ENCODE measurements at regions not wholly inside any gene's neighbourhood (a gene's known extent, or its start where the extent isn't known, plus 50 kb on each side); places are given as distances from the start of the nearest gene placed in this dataset.

DNA sequence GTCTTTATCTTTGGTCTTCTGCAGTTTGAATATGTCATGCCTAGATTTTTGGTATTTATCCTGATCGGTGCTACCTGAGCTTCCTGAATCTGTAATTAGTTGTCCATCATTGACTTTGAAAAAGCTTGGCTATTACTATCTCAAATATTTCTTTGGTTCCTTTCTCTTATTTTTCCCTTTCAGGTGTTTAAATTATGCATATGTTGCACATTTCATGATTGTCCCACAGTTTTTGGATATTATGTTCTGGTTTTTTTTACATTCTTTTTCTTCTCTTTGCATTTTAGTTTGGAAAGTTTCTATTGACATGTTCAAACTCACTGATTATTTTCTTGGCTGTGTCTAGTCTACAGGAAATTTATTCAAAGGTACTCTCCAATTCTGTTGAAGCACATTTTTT, 840.3 kb upstream of the LRRC4C start:
- H3K27me3 ChIP-seq (ENCODE audit: insufficient read depth, insufficient read length): no peaks in the 10 kb centered on the region
- no peak for TF ChIP-seq ZNF274 (IDR thresholded peaks at IDR 0.05; ENCODE audit: low read depth, low read length)
- TF ChIP-seq YY1 (IDR thresholded peaks at IDR 0.05; ENCODE audit: insufficient read depth, insufficient read length): no peak
- no peak for TF ChIP-seq SUZ12 (IDR thresholded peaks at IDR 0.05; ENCODE audit: extremely low read depth, insufficient read depth, insufficient read length)
- H3K36me3 ChIP-seq (ENCODE audit: insufficient read depth, insufficient read length, low read length): no peaks in the 10 kb centered on the region

DNA sequence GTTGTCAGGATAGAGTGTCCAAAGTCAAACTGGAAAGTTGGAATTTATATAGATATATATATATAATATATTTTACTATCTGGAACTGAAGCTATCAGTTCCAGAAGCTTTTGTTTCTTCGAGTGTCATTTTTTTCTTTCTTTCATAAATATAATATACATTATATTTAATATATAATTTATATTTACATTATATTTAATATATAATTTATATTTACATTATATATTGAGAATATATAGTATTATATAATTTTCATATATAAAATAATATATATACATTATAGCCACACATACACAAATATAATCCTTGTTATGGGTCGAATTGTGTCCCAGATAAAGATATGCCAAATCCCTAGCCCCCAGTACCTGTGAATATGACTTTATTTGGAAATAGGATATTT, 842.3 kb upstream of the LRRC4C start:
- H3K4me3 ChIP-seq (ENCODE audit: insufficient read length, low read depth): no peak overlapping the region
- no peaks in the 10 kb centered on the region for H3K4me1 ChIP-seq (ENCODE audit: insufficient read depth, insufficient read length)
- H3K27me3 ChIP-seq (ENCODE audit: insufficient read depth, insufficient read length): no peaks in the 10 kb centered on the region
- no peak overlapping the region for H3K9ac ChIP-seq (ENCODE audit: insufficient read length, low read depth)
- DNase-seq (ENCODE audit: low read depth, low spot score): no peak
- no peak for TF ChIP-seq YY1 (IDR thresholded peaks at IDR 0.05; ENCODE audit: insufficient read depth, insufficient read length)
- TF ChIP-seq SUZ12 (IDR thresholded peaks at IDR 0.05; ENCODE audit: extremely low read depth, insufficient read depth, insufficient read length): no peak
- no peak for TF ChIP-seq ZNF274 (IDR thresholded peaks at IDR 0.05; ENCODE audit: low read depth, low read length)
- no peaks in the 10 kb centered on the region for H3K36me3 ChIP-seq (ENCODE audit: insufficient read depth, insufficient read length, low read length)
- no peaks in the 10 kb centered on the region for H3K9me3 ChIP-seq (ENCODE audit: insufficient read depth, low read length)

More for the DNA sequence above, 840.3 kb upstream of the LRRC4C start:
- DNase-seq (ENCODE audit: low read depth, low spot score): no peak
- no peak overlapping the region for H3K9ac ChIP-seq (ENCODE audit: insufficient read length, low read depth)
- H3K4me1 ChIP-seq (ENCODE audit: insufficient read depth, insufficient read length): no peaks in the 10 kb centered on the region
- no peak overlapping the region for H3K4me3 ChIP-seq (ENCODE audit: insufficient read length, low read depth)
- no peaks in the 10 kb centered on the region for H3K9me3 ChIP-seq (ENCODE audit: insufficient read depth, low read length)

DNA sequence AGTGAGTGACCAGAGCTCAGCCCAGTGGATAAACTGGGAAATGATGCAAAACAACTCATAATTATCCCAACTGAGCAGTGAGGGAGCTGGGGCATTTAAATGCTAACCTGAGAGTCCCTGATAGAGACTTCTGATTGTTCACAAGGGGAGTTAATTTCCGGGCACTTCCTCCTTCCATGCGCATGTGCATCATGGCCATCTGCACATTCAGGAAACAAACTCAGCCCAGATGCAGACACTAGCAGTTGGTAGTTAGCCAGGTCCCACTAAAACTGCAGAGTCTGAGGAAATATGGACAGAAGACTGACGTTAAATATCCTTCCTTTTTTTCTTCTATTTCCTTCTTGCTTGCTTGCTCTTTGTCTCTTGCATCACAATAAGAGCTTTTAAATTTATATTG, 852.1 kb upstream of the LRRC4C start:
- H3K27me3 ChIP-seq (ENCODE audit: insufficient read depth, insufficient read length): no peaks in the 10 kb centered on the region
- no peaks in the 10 kb centered on the region for H3K4me1 ChIP-seq (ENCODE audit: insufficient read depth, insufficient read length)
- no peak overlapping the region for H3K9ac ChIP-seq (ENCODE audit: insufficient read length, low read depth)
- no peak overlapping the region for H3K4me3 ChIP-seq (ENCODE audit: insufficient read length, low read depth)
- TF ChIP-seq SUZ12 (IDR thresholded peaks at IDR 0.05; ENCODE audit: extremely low read depth, insufficient read depth, insufficient read length) (no peak), YY1 (IDR thresholded peaks at IDR 0.05; ENCODE audit: insufficient read depth, insufficient read length) (no peak), ZNF274 (IDR thresholded peaks at IDR 0.05; ENCODE audit: low read depth, low read length) (no peak)
- no peaks in the 10 kb centered on the region for H3K9me3 ChIP-seq (ENCODE audit: insufficient read depth, low read length)
- H3K36me3 ChIP-seq (ENCODE audit: insufficient read depth, insufficient read length, low read length): no peaks in the 10 kb centered on the region
- DNase-seq (ENCODE audit: low read depth, low spot score): no peak

DNA sequence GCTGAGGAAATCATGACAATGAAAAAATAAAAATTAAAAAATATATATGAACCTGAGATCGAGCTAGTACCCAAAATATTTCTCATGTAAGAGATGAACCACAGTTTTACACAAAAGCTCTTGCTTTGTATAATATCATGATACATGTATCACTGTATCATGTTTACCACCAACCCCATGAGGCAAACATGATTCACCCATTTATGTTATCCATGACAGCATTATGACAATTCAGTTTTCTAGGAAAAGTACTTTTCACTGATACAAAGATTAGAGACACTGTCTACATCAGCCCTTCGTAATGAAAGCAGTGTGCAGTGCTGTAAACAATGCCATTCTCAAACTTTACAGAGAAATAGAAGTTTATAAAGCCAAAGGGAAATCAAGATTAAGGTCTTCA, 852.5 kb upstream of the LRRC4C start:
- H3K9ac ChIP-seq (ENCODE audit: insufficient read length, low read depth): no peak overlapping the region
- no peaks in the 10 kb centered on the region for H3K27me3 ChIP-seq (ENCODE audit: insufficient read depth, insufficient read length)
- H3K36me3 ChIP-seq (ENCODE audit: insufficient read depth, insufficient read length, low read length): no peaks in the 10 kb centered on the region
- H3K4me1 ChIP-seq (ENCODE audit: insufficient read depth, insufficient read length): no peaks in the 10 kb centered on the region
- H3K4me3 ChIP-seq (ENCODE audit: insufficient read length, low read depth): no peak overlapping the region
- DNase-seq (ENCODE audit: low read depth, low spot score): no peak
- TF ChIP-seq YY1 (IDR thresholded peaks at IDR 0.05; ENCODE audit: insufficient read depth, insufficient read length) (no peak), ZNF274 (IDR thresholded peaks at IDR 0.05; ENCODE audit: low read depth, low read length) (no peak), SUZ12 (IDR thresholded peaks at IDR 0.05; ENCODE audit: extremely low read depth, insufficient read depth, insufficient read length) (no peak)
- H3K9me3 ChIP-seq (ENCODE audit: insufficient read depth, low read length): no peaks in the 10 kb centered on the region

DNA sequence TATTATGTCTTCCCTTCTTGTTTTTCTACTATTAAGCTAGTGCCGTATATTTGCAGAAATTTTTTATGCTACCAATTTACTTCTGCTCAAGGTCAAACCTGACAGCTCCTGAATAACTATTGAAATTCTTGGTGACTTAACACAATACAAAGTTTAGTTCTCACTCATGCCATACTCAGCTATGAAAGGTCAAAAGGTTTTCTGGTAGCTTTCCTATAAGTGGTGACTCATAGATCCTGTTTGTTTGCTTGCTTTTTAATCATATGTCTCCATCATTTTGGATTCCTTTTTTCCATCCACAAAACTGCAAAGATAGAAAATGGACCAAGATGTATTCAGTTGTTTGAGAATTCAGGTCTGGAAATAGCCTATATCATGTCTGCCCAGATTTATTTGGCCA, 855.8 kb upstream of the LRRC4C start:
- H3K9me3 ChIP-seq (ENCODE audit: insufficient read depth, low read length): no peaks in the 10 kb centered on the region
- no peak for DNase-seq (ENCODE audit: low read depth, low spot score)
- TF ChIP-seq YY1 (IDR thresholded peaks at IDR 0.05; ENCODE audit: insufficient read depth, insufficient read length): no peak

DNA sequence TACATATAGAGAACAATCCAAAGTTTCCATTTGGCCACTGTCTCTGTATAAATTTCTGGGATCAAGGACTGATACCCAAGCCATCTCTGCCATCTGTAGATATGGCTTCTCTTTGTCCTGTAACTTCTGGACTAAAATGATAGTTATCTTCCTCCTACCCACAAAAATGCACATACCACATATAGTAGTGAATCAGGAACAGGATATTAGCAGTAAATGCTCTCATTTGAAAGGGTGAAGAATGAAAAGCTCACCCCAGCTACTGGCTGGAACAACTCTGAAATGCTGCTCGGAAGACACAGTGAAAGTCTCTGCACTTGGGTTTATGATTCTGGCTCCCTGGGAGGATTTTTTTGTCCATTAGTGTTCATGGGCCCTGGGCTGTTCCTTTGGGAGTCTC, 856.4 kb upstream of the LRRC4C start:
- TF ChIP-seq YY1 (IDR thresholded peaks at IDR 0.05; ENCODE audit: insufficient read depth, insufficient read length): no peak
- TF ChIP-seq SUZ12 (IDR thresholded peaks at IDR 0.05; ENCODE audit: extremely low read depth, insufficient read depth, insufficient read length): no peak
- no peak for TF ChIP-seq ZNF274 (IDR thresholded peaks at IDR 0.05; ENCODE audit: low read depth, low read length)
- Histone ChIP-seq H3K27me3 (ENCODE audit: insufficient read depth, insufficient read length) (no peaks in the 10 kb centered on the region), H3K9ac (ENCODE audit: insufficient read length, low read depth) (no peak overlapping the region), H3K4me3 (ENCODE audit: insufficient read length, low read depth) (no peak overlapping the region), H3K36me3 (ENCODE audit: insufficient read depth, insufficient read length, low read length) (no peaks in the 10 kb centered on the region), H3K9me3 (ENCODE audit: insufficient read depth, low read length) (no peaks in the 10 kb centered on the region), H3K4me1 (ENCODE audit: insufficient read depth, insufficient read length) (no peaks in the 10 kb centered on the region)
- no peak for DNase-seq (ENCODE audit: low read depth, low spot score)

More for the DNA sequence above, 855.8 kb upstream of the LRRC4C start:
- H3K27me3 ChIP-seq (ENCODE audit: insufficient read depth, insufficient read length): no peaks in the 10 kb centered on the region
- H3K4me3 ChIP-seq (ENCODE audit: insufficient read length, low read depth): no peak overlapping the region
- no peaks in the 10 kb centered on the region for H3K4me1 ChIP-seq (ENCODE audit: insufficient read depth, insufficient read length)
- H3K9ac ChIP-seq (ENCODE audit: insufficient read length, low read depth): no peak overlapping the region
- no peaks in the 10 kb centered on the region for H3K36me3 ChIP-seq (ENCODE audit: insufficient read depth, insufficient read length, low read length)

DNA sequence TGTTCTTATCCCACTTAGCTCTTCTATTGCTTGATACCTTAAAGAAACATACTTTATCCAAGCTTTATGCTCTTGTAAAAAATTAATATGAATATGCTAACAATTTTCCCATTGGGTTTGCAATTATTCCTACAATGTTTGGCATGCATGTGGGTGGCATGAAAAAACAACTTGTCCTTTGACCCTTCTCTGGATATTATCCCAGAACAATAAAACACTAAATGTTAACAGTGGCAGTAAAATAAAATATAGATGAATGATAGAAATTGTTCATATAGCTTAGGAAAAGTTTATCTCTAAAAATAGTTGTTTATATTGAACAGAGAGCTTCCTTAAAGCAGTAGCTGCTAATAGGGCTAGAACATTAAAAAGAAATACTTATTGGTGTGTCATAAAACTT, 860.5 kb upstream of the LRRC4C start:
- no peak overlapping the region for H3K4me3 ChIP-seq (ENCODE audit: insufficient read length, low read depth)
- H3K9ac ChIP-seq (ENCODE audit: insufficient read length, low read depth): no peak overlapping the region
- no peaks in the 10 kb centered on the region for H3K36me3 ChIP-seq (ENCODE audit: insufficient read depth, insufficient read length, low read length)
- DNase-seq (ENCODE audit: low read depth, low spot score): no peak
- no peaks in the 10 kb centered on the region for H3K27me3 ChIP-seq (ENCODE audit: insufficient read depth, insufficient read length)
- TF ChIP-seq SUZ12 (IDR thresholded peaks at IDR 0.05; ENCODE audit: extremely low read depth, insufficient read depth, insufficient read length): no peak
- H3K9me3 ChIP-seq (ENCODE audit: insufficient read depth, low read length): no peaks in the 10 kb centered on the region
- no peaks in the 10 kb centered on the region for H3K4me1 ChIP-seq (ENCODE audit: insufficient read depth, insufficient read length)

Measured in NT2/D1 (cell line).